ENCODE measurements at regions not wholly inside any gene's neighbourhood (a gene's known extent, or its start where the extent isn't known, plus 50 kb on each side); places are given as distances from the start of the nearest gene placed in this dataset.

GRCh38 chr13:73681779-73682178 is 452.4 kb downstream of the KLF12 start:
- no peaks in the 10 kb centered on the region for H3K36me3 ChIP-seq (ENCODE audit: insufficient read depth, low read length)
- H3K4me1 ChIP-seq (ENCODE audit: insufficient read depth, low read length) = no peaks in the 10 kb centered on the region
- Mint-ChIP-seq H3K9me3 (no peaks in the 10 kb centered on the region), H3K4me1 (ENCODE audit: low read depth) (no peaks in the 10 kb centered on the region), H3K36me3 (ENCODE audit: low read depth) (peaks cover 35% of the 10 kb centered on the region), H3K4me3 (no peak overlapping the region), H3K27ac (peak overlapping the region; percentile 4), H3K27me3 (no peaks in the 10 kb centered on the region)
- no peaks in the 10 kb centered on the region for H3K27me3 ChIP-seq (ENCODE audit: control insufficient read depth in 1 of 2, insufficient read depth in 2 of 2, low read length in 2 of 2)
- intact Hi-C loops (cut with DNase I, micrococcal nuclease) = no loop called here
- no peak overlapping the region for H3K4me3 ChIP-seq (ENCODE audit: low read length)
- TF ChIP-seq, protein P1, sequence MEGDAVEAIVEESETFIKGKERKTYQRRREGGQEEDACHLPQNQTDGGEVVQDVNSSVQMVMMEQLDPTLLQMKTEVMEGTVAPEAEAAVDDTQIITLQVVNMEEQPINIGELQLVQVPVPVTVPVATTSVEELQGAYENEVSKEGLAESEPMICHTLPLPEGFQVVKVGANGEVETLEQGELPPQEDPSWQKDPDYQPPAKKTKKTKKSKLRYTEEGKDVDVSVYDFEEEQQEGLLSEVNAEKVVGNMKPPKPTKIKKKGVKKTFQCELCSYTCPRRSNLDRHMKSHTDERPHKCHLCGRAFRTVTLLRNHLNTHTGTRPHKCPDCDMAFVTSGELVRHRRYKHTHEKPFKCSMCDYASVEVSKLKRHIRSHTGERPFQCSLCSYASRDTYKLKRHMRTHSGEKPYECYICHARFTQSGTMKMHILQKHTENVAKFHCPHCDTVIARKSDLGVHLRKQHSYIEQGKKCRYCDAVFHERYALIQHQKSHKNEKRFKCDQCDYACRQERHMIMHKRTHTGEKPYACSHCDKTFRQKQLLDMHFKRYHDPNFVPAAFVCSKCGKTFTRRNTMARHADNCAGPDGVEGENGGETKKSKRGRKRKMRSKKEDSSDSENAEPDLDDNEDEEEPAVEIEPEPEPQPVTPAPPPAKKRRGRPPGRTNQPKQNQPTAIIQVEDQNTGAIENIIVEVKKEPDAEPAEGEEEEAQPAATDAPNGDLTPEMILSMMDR (IDR thresholded peaks at IDR 0.05) = no peak
- no peaks in the 10 kb centered on the region for H3K9me3 ChIP-seq (ENCODE audit: control insufficient read depth in 1 of 2, insufficient read depth in 1 of 2, low read length in 2 of 2)
- DNase-seq (no peak), ATAC-seq (ENCODE audit: poor library complexity) (no peak)
- no peak overlapping the region for H3K27ac ChIP-seq (ENCODE audit: low read depth in 1 of 2, low read length in 2 of 2)
- CTCF ChIA-PET = no interaction called here
- POLR2A ChIA-PET = interaction anchor here (0.6 kb wide), 1 partner anchor 582 kb away, joined by 3 read pairs; no protein-coding TSS in a partner anchor

GRCh38 chr13:73681015-73681414 is 453.2 kb downstream of the KLF12 start:
- H3K4me1 Mint-ChIP-seq (ENCODE audit: low read depth) = no peaks in the 10 kb centered on the region
- Histone ChIP-seq H3K36me3 (ENCODE audit: insufficient read depth, low read length) (no peaks in the 10 kb centered on the region), H3K4me3 (ENCODE audit: low read length) (no peak overlapping the region), H3K27me3 (ENCODE audit: control insufficient read depth in 1 of 2, insufficient read depth in 2 of 2, low read length in 2 of 2) (no peaks in the 10 kb centered on the region), H3K9me3 (ENCODE audit: control insufficient read depth in 1 of 2, insufficient read depth in 1 of 2, low read length in 2 of 2) (no peaks in the 10 kb centered on the region), H3K4me1 (ENCODE audit: insufficient read depth, low read length) (no peaks in the 10 kb centered on the region), H3K27ac (ENCODE audit: low read depth in 1 of 2, low read length in 2 of 2) (no peak overlapping the region)
- ATAC-seq (ENCODE audit: poor library complexity) (no peak), DNase-seq (no peak)
- CTCF ChIA-PET = no interaction called here
- no peaks in the 10 kb centered on the region for H3K27me3 Mint-ChIP-seq
- TF ChIP-seq, protein P1 (IDR thresholded peaks at IDR 0.05) = no peak
- H3K9me3 Mint-ChIP-seq = no peaks in the 10 kb centered on the region
- no peak overlapping the region for H3K4me3 Mint-ChIP-seq
- POLR2A ChIA-PET = no interaction called here
- H3K36me3 Mint-ChIP-seq (ENCODE audit: low read depth) = peaks cover 30% of the 10 kb centered on the region
- no peak overlapping the region for H3K27ac Mint-ChIP-seq
- intact Hi-C loops (cut with DNase I, micrococcal nuclease) = no loop called here

- Mint-ChIP-seq H3K4me3 (no peak overlapping the region), H3K36me3 (ENCODE audit: low read depth) (peaks cover 10% of the 10 kb centered on the region), H3K9me3 (no peaks in the 10 kb centered on the region), H3K4me1 (ENCODE audit: low read depth) (no peaks in the 10 kb centered on the region), H3K27me3 (no peaks in the 10 kb centered on the region), H3K27ac (no peak overlapping the region)
- Histone ChIP-seq H3K27ac (ENCODE audit: low read depth in 1 of 2, low read length in 2 of 2) (no peak overlapping the region), H3K27me3 (ENCODE audit: control insufficient read depth in 1 of 2, insufficient read depth in 2 of 2, low read length in 2 of 2) (no peaks in the 10 kb centered on the region), H3K36me3 (ENCODE audit: insufficient read depth, low read length) (no peaks in the 10 kb centered on the region), H3K4me3 (ENCODE audit: low read length) (no peak overlapping the region), H3K9me3 (ENCODE audit: control insufficient read depth in 1 of 2, insufficient read depth in 1 of 2, low read length in 2 of 2) (no peaks in the 10 kb centered on the region), H3K4me1 (ENCODE audit: insufficient read depth, low read length) (no peaks in the 10 kb centered on the region)
- DNase-seq = no peak
- TF ChIP-seq, protein P1 (IDR thresholded peaks at IDR 0.05) = no peak
- intact Hi-C loops (cut with DNase I, micrococcal nuclease) = no loop called here
- POLR2A ChIA-PET = no interaction called here
- ATAC-seq (ENCODE audit: poor library complexity) = no peak
- CTCF ChIA-PET = interaction anchor here (0.6 to 0.8 kb wide), 2 partner anchors 51 to 574 kb away, joined by 3 read pairs; no protein-coding TSS in a partner anchor
These were observed 457.1 kb downstream of the KLF12 start for GRCh38 chr13:73677048-73677601.
